ENCODE measurements at regions not wholly inside any gene's neighbourhood (a gene's known extent, or its start where the extent isn't known, plus 50 kb on each side); places are given as distances from the start of the nearest gene placed in this dataset.
A peak's percentile ranks its signal among the peaks of the same experiment; 100 is the strongest.

DNA sequence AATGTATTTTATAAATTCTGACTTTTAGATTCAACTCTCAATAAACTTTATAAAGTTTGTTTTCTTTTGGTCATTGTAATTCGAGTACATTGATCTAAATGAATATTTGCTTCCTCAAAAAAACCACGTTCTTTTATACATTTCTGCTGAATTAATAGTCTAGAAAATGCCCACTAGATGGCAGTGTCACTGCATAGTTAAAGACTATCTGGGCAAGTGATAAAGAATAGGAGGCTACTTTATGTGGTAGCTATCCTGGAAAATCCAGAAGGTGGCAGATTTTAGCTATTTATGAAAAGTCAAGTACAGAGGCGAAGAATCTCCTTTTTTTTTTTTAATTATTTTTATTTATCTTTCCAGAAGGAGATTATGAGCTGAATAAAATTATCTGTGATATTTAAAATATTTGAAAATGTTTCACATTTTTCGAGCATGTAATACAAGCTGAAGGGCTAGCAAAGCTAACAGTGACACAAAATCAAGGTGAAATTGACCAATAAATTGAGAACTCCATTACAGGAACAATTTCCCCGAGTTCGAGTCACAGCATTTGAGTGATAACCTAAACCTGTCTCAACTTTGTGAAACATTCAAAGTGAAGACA is 221.8 kb downstream of the OLFM4 start:
- TF ChIP-seq POLR2A (IDR thresholded peaks at IDR 0.05): no peak
- TF ChIP-seq, protein P1, sequence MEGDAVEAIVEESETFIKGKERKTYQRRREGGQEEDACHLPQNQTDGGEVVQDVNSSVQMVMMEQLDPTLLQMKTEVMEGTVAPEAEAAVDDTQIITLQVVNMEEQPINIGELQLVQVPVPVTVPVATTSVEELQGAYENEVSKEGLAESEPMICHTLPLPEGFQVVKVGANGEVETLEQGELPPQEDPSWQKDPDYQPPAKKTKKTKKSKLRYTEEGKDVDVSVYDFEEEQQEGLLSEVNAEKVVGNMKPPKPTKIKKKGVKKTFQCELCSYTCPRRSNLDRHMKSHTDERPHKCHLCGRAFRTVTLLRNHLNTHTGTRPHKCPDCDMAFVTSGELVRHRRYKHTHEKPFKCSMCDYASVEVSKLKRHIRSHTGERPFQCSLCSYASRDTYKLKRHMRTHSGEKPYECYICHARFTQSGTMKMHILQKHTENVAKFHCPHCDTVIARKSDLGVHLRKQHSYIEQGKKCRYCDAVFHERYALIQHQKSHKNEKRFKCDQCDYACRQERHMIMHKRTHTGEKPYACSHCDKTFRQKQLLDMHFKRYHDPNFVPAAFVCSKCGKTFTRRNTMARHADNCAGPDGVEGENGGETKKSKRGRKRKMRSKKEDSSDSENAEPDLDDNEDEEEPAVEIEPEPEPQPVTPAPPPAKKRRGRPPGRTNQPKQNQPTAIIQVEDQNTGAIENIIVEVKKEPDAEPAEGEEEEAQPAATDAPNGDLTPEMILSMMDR (IDR thresholded peaks at IDR 0.05): peak; percentile 62 to 74 (median 71)

Data from tibial nerve (tissue), 3 donors.